ENCODE measurements at regions not wholly inside any gene's neighbourhood (a gene's known extent, or its start where the extent isn't known, plus 50 kb on each side); places are given as distances from the start of the nearest gene placed in this dataset.

GRCh38 chr2:5464657-5465056, 227.5 kb upstream of the SOX11 start:
- Histone ChIP-seq H3K27ac (no peak overlapping the region), H3K4me3 (no peak overlapping the region), H3K9me3 (no peaks in the 10 kb centered on the region), H3K27me3 (no peaks in the 10 kb centered on the region), H3K4me1 (no peaks in the 10 kb centered on the region), H3K36me3 (no peaks in the 10 kb centered on the region)
- no peak for TF ChIP-seq CTCF (IDR thresholded peaks at IDR 0.05)
- no peak for FAIRE-seq
- peak in 1 of 4 donors; percentile 26 for ATAC-seq
- no peak for DNase-seq
- intact Hi-C loops (cut with DNase I): no loop called here
- WGBS, 2 donors: 54% methylated on average over 5 of the region's 5 CpGs

GRCh38 chr2:5465859-5466258, 226.3 kb upstream of the SOX11 start:
- FAIRE-seq: no peak
- no peak for ATAC-seq
- no peak for TF ChIP-seq CTCF (IDR thresholded peaks at IDR 0.05)
- DNase-seq: no peak
- intact Hi-C loops (cut with DNase I): no loop called here
- no peaks in the 10 kb centered on the region for H3K27me3 ChIP-seq
- WGBS, 2 donors: 63 to 67% methylated on average over 5 of the region's 5 CpGs
- no peak overlapping the region for H3K4me3 ChIP-seq
- no peaks in the 10 kb centered on the region for H3K9me3 ChIP-seq
- H3K27ac ChIP-seq: no peak overlapping the region
- no peaks in the 10 kb centered on the region for H3K4me1 ChIP-seq
- no peaks in the 10 kb centered on the region for H3K36me3 ChIP-seq

- WGBS, 2 donors: 76 to 78% methylated on average over 15 of the region's 15 CpGs
- Histone ChIP-seq H3K27me3 (no peaks in the 10 kb centered on the region), H3K27ac (no peak overlapping the region), H3K4me3 (no peak overlapping the region), H3K4me1 (no peaks in the 10 kb centered on the region), H3K36me3 (no peaks in the 10 kb centered on the region), H3K9me3 (no peaks in the 10 kb centered on the region)
- DNase-seq (no peak), ATAC-seq (no peak), FAIRE-seq (no peak)
- TF ChIP-seq CTCF (IDR thresholded peaks at IDR 0.05): no peak
- intact Hi-C loops (cut with DNase I): no loop called here
These were observed 224.8 kb upstream of the SOX11 start for GRCh38 chr2:5467178-5467905.

- FAIRE-seq (no peak), ATAC-seq (no peak), DNase-seq (no peak)
- Histone ChIP-seq H3K36me3 (no peaks in the 10 kb centered on the region), H3K4me3 (no peak overlapping the region), H3K27me3 (no peaks in the 10 kb centered on the region), H3K4me1 (no peaks in the 10 kb centered on the region), H3K27ac (no peak overlapping the region), H3K9me3 (no peaks in the 10 kb centered on the region)
- intact Hi-C loops (cut with DNase I): no loop called here
- no peak for TF ChIP-seq CTCF (IDR thresholded peaks at IDR 0.05)
- 68 to 84% methylated on average over 4 of the region's 4 CpGs for WGBS, 2 donors
These were observed 219.5 kb upstream of the SOX11 start for GRCh38 chr2:5472673-5473072.

GRCh38 chr2:5473635-5474034, 218.5 kb upstream of the SOX11 start:
- H3K9me3 ChIP-seq: no peaks in the 10 kb centered on the region
- no peak for TF ChIP-seq CTCF (IDR thresholded peaks at IDR 0.05)
- WGBS, 2 donors: 60 to 81% methylated on average over 6 of the region's 6 CpGs
- no peaks in the 10 kb centered on the region for H3K36me3 ChIP-seq
- FAIRE-seq (no peak), ATAC-seq (no peak), DNase-seq (no peak)
- H3K4me3 ChIP-seq: no peak overlapping the region
- H3K27me3 ChIP-seq: no peaks in the 10 kb centered on the region
- no peaks in the 10 kb centered on the region for H3K4me1 ChIP-seq
- H3K27ac ChIP-seq: no peak overlapping the region
- intact Hi-C loops (cut with DNase I): no loop called here

Data from pancreas (tissue), 10 donors.